Skin epidermis (tissue), 12 donors: ENCODE measurements at regions not wholly inside any gene's neighbourhood (a gene's known extent, or its start where the extent isn't known, plus 50 kb on each side); places are given as distances from the start of the nearest gene placed in this dataset.

Experiments
- H3K27ac ChIP-seq, 21 experiments: fragments of 200-600 bp; sonication (generic) in 11 of 21; one replicate each; pipeline ENCODE4 v1.5.0; 2020; ENCODE audit warnings: mild to moderate bottlenecking in 3 of 21, inconsistent platforms in 2 of 21, moderate library complexity in 2 of 21
- H3K4me3 ChIP-seq, 7 experiments: fragments of 200-600 bp; sonication (generic) in 2 of 7; one replicate each; pipeline ENCODE4 v1.5.0; 2020; ENCODE audit warnings: inconsistent platforms in 2 of 7, mild to moderate bottlenecking in 2 of 7, moderate library complexity in 1 of 7

DNA sequence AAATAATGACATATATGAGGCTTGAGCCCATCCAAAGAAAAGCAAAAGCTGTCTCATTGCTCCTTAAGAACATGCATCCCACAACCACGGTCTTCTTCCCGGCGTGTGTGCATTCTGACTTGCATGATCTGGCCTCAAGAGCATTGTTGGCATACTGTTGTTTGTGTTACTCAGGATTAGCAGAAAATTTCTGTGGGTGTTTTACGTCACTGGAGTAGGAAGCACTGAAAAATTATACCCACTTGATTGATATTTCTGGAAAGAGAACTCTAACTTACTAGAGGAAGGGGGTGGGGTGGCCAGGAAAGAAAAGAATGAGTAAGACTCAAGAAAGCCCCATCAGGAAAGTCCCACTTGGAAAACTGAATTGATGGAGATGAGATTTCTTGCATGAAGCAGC lies 326.2 kb upstream of the PRDM1 start:
- no peak overlapping the region for H3K4me3 ChIP-seq
- H3K27ac ChIP-seq: peak overlapping the region in 13 of 21 experiments; percentile 3 to 80 (median 69)

- Histone ChIP-seq H3K4me3 (no peak overlapping the region), H3K27ac (peak overlapping the region in 17 of 21 experiments; percentile 1 to 80 (median 57))
These were observed 327.1 kb upstream of the PRDM1 start for GRCh38 chr6:105759015-105759414.

DNA sequence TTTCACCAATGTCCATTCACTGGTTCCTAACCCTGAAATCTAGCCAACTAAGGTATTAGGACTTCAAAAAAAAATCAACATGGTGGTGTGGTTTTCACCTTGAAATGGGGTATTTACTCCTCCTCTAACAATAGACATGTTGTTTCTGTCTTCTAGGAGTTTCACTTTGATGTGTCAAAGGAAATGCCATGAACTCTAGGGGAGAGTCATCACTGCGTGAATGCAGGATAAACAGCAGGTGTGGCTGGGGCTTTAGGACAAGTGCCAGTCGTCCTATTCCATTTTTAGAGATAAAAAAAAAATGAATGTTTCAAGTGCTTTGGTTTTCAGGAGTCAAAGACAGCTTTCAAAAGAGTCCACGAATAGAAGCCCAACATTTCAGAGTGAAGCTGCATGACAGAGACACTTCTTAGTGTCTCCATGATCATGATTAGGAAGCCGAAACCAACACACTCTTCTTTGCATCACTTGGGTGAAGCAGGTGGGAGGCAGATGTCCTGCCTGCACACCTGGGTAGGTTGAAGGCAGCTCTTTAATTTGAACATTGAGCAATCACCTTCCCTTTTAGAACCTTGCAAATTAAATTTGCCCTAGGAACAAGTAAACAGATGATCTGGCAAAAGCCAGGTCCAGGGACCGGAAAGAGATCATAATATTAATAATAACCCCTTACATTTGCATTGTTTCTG lies 328.5 kb upstream of the PRDM1 start:
- Histone ChIP-seq H3K27ac (peak overlapping the region in 3 of 21 experiments; percentile 34 to 71 (median 46)), H3K4me3 (no peak overlapping the region)

DNA sequence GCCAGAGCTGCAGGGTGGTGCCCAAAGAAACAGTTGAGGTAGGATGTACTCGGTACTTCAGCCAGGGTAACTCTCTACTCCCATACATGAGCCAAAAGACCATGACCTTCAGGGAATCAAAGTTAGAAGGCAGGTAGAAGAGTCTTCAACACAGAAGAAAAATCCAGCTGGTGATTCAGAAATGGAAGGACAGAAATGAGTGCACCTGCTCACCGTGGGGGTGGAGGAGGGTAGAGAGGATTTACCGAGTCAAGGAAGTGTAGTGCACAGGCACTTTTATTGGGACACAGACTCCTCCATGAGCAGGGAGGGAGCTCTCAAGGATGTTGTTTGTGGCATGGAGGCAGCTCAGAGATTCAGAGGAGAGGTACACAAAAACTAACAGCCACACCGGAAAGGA lies 330.3 kb upstream of the PRDM1 start:
- Histone ChIP-seq H3K4me3 (no peak overlapping the region), H3K27ac (no peak overlapping the region)

GRCh38 chr6:105753620-105754211 lies 332.4 kb upstream of the PRDM1 start:
- Histone ChIP-seq H3K27ac (peak overlapping the region in 11 of 21 experiments; percentile 13 to 52 (median 38)), H3K4me3 (no peak overlapping the region)

DNA sequence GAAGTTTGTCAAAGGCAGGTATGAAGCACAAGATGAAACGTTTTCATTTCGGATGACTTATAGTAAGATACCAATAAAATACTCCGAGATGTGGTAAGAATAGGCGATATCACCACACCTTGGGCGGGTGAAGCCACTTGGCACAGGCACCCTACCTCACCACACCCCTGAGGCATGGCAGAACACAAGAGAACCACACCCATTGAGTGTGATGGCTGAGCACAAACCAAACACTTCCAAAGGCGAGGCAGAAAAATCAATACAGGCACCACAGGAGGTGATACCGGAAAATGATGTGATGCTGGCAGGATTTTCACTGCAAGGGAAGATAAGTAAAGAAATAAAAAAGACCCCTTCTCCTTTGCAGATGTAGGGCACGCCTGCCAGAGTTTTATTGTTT lies 332.9 kb upstream of the PRDM1 start:
- Histone ChIP-seq H3K4me3 (no peak overlapping the region), H3K27ac (peak overlapping the region in 12 of 21 experiments; percentile 13 to 55 (median 37))

DNA sequence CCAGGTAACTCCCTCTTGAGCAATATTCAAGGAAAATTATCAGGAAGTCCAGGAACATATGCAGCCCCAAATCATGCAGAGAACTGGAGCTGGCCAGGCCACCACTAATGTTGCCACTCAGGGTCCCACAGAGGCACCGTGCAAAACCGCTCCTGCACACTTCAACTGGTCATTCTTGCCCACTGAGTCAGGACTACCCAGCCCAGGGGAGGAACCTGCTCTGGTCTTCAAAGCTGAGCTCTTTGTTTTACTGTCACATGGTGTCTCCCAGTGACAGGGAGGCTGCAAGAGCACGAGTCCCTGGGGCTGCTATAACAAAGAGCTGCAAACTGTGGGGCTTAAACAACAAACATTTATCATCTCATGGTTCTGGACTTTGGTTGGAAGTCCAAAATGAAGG lies 336.0 kb upstream of the PRDM1 start:
- no peak overlapping the region for H3K4me3 ChIP-seq
- no peak overlapping the region for H3K27ac ChIP-seq

DNA sequence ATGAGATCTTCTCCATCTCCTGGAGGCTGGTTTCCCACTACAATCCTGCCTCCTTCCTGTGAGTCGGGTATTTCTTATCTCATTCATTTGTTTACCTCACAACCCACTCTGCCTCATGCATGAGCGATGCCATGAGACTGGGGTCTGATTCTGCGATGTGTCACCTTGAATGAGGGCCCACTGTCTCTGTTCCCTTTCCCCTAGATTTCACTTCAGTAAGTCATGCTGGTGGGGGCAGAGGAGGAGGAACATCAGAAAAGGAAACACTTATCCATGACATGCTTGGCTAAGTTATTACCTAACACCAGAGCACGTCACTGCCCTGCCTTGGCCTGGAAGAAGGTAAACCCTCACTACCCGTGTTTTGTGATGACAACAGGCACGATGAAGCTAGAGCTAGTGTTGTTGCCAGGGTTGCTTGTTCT lies 337.4 kb upstream of the PRDM1 start:
- Histone ChIP-seq H3K4me3 (no peak overlapping the region), H3K27ac (peak overlapping the region in 1 of 21 experiments; percentile 32)

DNA sequence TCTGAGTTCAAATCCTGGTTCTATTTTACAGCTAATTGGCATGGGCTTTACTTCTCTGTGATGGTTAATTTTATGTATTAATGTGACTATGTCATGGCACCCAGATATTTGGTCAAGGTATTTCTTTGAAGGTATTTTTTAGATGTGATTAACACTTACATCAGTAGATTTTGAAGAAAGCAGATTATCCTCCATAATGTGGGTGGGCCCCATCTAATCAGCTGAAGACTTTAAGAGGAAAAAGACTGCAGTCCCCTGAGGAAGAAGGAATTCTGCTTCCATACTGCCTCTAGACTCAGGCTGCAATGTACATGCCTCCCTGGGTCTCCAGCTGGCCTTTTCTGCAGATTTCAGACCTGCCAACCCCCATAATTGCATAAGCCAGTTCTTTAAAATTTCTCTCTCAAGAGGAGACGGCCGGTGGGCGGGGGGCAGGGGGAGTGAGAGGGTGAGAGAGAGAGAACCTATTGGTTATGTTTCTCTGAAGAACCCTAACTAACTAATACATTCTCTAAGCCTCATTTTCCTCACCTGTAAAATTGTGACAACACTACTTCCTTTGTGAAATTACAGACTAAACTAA lies 338.2 kb upstream of the PRDM1 start:
- Histone ChIP-seq H3K27ac (no peak overlapping the region), H3K4me3 (no peak overlapping the region)

GRCh38 chr6:105746509-105746908 lies 339.6 kb upstream of the PRDM1 start:
- no peak overlapping the region for H3K27ac ChIP-seq
- no peak overlapping the region for H3K4me3 ChIP-seq

GRCh38 chr6:105746130-105746505 lies 340.0 kb upstream of the PRDM1 start:
- Histone ChIP-seq H3K27ac (peak overlapping the region in 1 of 21 experiments; percentile 20), H3K4me3 (no peak overlapping the region)

DNA sequence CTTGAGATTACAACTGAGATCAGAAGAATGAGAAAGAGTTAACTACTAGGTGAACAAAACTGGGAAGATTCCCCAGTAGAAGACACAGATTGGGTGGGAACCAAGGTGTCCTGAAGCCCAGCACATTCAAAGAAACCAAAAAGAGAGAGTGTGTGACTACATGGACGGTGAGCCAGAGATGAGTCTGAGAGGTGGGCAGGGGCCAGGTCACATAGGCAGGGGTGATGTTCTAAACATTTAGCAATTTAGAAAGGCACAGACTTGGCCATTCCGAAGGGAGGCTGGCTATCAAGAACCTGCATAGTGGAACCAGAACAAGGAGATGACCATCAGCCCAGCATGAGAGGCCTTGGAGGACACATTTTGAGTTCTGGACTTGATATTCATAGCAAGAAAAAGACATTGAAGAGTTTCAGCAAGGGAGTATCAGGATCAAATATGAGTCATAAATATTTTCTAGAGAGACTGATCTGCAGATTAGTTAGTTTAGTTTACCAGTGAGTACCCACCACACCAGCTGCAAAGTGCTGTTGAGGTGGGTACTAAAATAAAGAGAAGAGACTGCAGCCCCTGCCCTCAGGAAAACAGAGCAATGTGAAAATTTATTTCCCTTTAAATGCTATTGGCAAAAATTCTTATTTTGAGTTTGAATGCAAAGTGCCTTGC lies 340.5 kb upstream of the PRDM1 start:
- Histone ChIP-seq H3K4me3 (no peak overlapping the region), H3K27ac (peak overlapping the region in 3 of 21 experiments; percentile 3 to 38 (median 20))

DNA sequence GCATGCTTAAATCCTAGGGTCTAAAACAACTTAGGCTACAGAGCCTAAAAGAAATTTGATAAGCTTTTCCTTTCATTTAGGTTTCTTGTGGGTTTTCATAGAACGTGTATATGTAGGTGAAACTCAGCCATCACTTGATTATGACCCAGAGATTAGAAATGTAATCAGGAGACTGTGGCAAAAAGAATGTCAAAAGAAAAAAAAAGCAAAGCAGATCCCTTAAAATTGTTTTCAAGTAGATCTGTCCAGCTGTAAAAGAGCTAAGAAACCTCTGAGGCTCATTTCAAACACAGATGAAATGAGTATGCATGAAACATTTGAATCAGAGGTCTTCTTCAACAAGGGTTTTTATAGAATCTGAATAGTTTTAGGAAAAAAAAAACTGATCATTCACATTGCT lies 341.3 kb upstream of the PRDM1 start:
- Histone ChIP-seq H3K4me3 (no peak overlapping the region), H3K27ac (peak overlapping the region in 4 of 21 experiments; percentile 3 to 38 (median 16))

DNA sequence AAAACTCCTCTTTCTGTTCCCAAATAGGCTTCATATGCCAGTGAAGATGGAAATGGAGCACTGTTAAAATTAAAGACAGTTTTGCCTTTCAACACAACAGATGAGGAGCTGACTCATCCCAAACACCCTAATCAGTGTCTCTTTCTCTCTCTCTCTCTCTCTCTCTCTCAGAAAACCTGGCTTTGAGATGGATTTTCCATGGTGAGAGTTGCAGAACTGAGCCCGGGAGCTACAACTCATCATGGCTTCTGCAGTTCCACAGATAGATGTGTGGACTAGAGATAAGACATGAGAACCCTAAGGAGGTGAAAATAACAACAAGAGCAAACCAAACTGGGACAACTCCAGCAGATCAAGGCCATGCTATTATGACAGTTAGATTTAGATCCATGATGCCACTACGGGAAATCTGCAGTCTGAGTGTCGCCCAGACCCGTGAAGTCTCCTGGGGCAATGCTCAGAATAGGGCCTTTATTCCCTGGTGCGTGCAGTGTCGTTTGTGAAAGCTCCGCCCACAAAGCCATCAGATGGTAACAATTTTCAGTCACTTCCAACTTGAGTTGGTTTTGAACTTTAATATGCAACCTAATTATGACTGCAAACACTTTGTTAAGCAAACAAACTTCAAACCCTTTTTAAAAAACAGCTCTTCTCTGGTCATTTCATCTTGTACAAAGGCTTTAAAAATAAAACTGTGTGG lies 338.2 kb upstream of the PREP start:
- Histone ChIP-seq H3K4me3 (no peak overlapping the region), H3K27ac (peak overlapping the region in 6 of 21 experiments; percentile 10 to 55 (median 46))

GRCh38 chr6:105739764-105740163 lies 336.9 kb upstream of the PREP start:
- H3K4me3 ChIP-seq: no peak overlapping the region
- H3K27ac ChIP-seq: no peak overlapping the region

DNA sequence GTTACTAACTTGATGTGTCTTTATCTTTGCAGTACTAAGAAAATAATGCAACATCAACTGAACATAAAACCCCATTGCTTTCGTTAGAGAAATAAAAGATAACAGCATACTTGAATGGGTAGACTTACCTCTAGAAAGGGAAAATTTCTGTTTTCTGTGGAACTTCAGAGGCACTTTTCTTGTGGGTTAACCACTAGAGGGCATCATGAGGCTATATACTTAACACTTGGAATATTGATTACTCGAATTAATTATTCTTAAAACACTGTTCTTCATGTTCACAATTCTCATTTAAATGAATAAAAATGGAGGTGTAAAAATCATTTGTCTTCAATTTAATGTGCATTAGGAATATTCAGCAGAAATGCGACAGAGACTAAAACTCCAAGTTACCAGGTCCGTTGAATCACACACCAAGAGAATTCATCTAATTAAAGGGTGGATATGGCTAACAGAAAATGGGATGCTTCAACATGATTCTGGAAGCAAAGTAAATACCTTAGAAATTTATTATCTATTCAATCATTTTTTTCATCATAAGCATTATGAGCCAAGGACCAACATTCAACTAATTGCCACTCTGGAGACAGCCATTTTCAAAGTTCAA lies 330.8 kb upstream of the PREP start:
- Histone ChIP-seq H3K27ac (no peak overlapping the region), H3K4me3 (no peak overlapping the region)

DNA sequence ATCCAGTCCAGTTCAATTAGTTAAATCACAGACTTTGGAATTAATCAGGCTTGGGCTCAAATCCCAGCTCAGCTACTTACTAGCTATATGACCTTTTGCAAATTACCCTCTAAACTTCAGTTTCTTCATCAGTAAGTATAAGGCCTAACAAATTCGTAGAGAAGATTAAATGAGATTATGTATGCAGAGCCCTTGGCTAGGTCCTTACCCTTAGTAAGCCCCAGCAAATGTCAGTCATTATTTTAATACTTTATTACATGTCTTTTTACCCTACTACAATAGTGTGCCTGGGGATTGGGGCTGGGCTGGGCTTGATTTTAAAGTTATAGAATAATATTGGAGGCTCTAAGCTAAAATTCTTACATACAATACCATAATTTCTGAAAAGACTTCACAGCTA lies 326.1 kb upstream of the PREP start:
- H3K27ac ChIP-seq: no peak overlapping the region
- H3K4me3 ChIP-seq: no peak overlapping the region

- H3K4me3 ChIP-seq: no peak overlapping the region
- peak overlapping the region in 3 of 21 experiments; percentile 9 to 59 (median 15) for H3K27ac ChIP-seq
These were observed 324.2 kb upstream of the PREP start for GRCh38 chr6:105726902-105727655.

- Histone ChIP-seq H3K4me3 (no peak overlapping the region), H3K27ac (no peak overlapping the region)
These were observed 312.0 kb upstream of the PREP start for GRCh38 chr6:105714846-105715245.
